Fibroblast of mammary gland (primary cell): ENCODE measurements at regions not wholly inside any gene's neighbourhood (a gene's known extent, or its start where the extent isn't known, plus 50 kb on each side); places are given as distances from the start of the nearest gene placed in this dataset.

Experiments used
- DNase-seq: peaks from one replicate; pipeline ENCODE4 v3.0.0-alpha.2; 2010; ENCODE audit warnings: low read depth
- H3K4me3 ChIP-seq: 2 replicates; pipeline ENCODE4 v1.5.1; 2011; ENCODE audit warnings: low read depth, mild to moderate bottlenecking, low read length, moderate library complexity; ENCODE audit not compliant: control insufficient read depth
- CTCF ChIP-seq: conservative IDR thresholded peaks from 2 replicates; pipeline ENCODE4 v1.5.1; 2011; ENCODE audit warnings: low read depth, low read length, inconsistent platforms; ENCODE audit not compliant: control insufficient read depth, insufficient read depth

GRCh38 chrX:150062292-150063137 is 124.2 kb upstream of the EOLA2 start:
- H3K4me3 ChIP-seq = no peak overlapping the region
- no peak for TF ChIP-seq CTCF
- peak; percentile 80 for DNase-seq

- no peak for TF ChIP-seq CTCF
- H3K4me3 ChIP-seq = no peak overlapping the region
- no peak for DNase-seq
Observed at GRCh38 chrX:150063138-150063518, 124.8 kb upstream of the EOLA2 start.

GRCh38 chrX:150063674-150064073 is 125.4 kb upstream of the EOLA2 start:
- DNase-seq = no peak
- no peak for TF ChIP-seq CTCF
- no peak overlapping the region for H3K4me3 ChIP-seq

GRCh38 chrX:150074175-150074574 is 135.9 kb upstream of the EOLA2 start:
- no peak for TF ChIP-seq CTCF
- H3K4me3 ChIP-seq = no peak overlapping the region
- DNase-seq = peak; percentile 26

- no peak overlapping the region for H3K4me3 ChIP-seq
- no peak for TF ChIP-seq CTCF
Observed at GRCh38 chrX:150080497-150080896, 142.2 kb upstream of the EOLA2 start.

GRCh38 chrX:150081076-150081475 is 142.8 kb upstream of the EOLA2 start:
- no peak overlapping the region for H3K4me3 ChIP-seq
- no peak for DNase-seq
- no peak for TF ChIP-seq CTCF

More at GRCh38 chrX:150080497-150080896, 142.2 kb upstream of the EOLA2 start:
- peak; percentile 22 for DNase-seq
